SK-N-MC (cell line): ENCODE measurements at regions not wholly inside any gene's neighbourhood (a gene's known extent, or its start where the extent isn't known, plus 50 kb on each side); places are given as distances from the start of the nearest gene placed in this dataset.

ENCODE experiments used
- EZH2 ChIP-seq: fragments of 200-600 bp; sonication (generic); IDR thresholded peaks from one replicate; pipeline ENCODE4 v1.6.1; 2017; ENCODE audit warnings: antibody characterized with exemption
- POLR2AphosphoS5 ChIP-seq: IDR thresholded peaks from 2 replicates; pipeline ENCODE4 v1.6.1; 2012; ENCODE audit warnings: mild to moderate bottlenecking, low read depth, low read length, borderline replicate concordance

DNA sequence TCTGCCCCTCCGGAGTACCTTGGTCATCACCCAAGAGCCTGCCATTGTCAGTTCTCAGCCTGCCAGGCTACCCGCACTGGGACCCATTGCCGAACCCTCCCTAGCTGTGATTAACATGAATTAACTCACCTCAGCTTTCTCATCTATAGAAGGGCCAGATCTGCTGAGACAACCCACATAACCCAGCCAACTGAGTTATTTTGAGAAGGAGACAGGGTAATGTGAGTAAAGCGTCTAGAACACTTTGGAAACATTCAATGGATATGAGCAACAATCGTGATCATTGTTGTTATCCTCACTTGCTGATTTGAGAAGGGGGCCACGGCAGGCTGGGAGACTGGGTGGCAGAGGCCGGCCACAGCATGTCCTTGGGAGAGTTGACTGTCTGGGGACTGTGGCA, 196.8 kb downstream of the GLI2 start:
- TF ChIP-seq EZH2 = no peak
- TF ChIP-seq POLR2AphosphoS5 = no peak
